NCI-H510A treated with DMSO at 0.1 percent for 48 hours (cell line): ENCODE measurements at regions not wholly inside any gene's neighbourhood (a gene's known extent, or its start where the extent isn't known, plus 50 kb on each side); places are given as distances from the start of the nearest gene placed in this dataset.
"Not testable (repeated sequence)": the region's sequence is repeated elsewhere in the genome, so short reads cannot be mapped to it uniquely, and the experiment has no call there.

Experiments used
- DNase-seq: peaks from one replicate; lab custom pipeline; 2025; lab: John Stamatoyannopoulos, UW

- no peak for DNase-seq
These were observed 135.9 kb upstream of the SERPINE2 start for GRCh38 chr2:224174990-224175389.

DNA sequence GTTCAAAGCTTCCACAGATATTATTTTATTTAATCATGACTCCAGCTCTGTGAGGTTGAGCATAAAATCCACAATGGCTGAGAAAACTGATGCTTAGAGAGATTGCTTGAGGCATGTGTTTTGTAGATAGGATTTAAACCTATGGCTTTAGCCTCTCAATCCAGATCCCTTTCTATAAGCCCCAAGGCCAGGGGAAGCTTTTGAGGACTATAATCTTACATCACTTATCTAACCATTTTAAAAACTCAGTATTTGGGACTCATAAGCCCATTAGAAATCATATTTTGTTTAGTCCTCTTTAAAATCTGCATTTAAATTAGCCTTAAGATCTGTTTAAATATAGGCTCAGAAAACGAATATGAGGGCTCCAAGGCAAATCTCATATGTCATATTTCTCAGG, 135.4 kb upstream of the SERPINE2 start:
- no peak for DNase-seq

DNA sequence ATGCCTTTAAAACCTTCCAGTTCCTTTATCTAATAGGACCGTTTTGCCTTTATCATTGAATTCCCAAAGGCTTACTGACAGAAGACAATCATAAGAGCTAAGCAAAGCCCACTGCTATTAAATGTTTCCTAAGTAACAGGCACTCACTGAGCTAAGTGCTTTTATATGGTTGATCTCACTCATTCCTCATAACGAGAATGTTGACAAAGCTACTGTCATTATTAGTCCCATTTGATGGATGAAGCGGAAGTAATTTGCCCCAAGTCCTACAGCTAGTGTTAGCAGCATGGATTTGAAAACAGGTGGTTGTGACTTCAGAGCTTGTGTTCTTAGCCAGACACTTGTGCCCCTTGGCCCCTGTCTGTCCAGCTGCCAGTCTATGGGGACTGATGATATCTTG, 134.8 kb upstream of the SERPINE2 start:
- peak; percentile 9 for DNase-seq

GRCh38 chr2:224173210-224173609, 134.1 kb upstream of the SERPINE2 start:
- DNase-seq = no peak

DNA sequence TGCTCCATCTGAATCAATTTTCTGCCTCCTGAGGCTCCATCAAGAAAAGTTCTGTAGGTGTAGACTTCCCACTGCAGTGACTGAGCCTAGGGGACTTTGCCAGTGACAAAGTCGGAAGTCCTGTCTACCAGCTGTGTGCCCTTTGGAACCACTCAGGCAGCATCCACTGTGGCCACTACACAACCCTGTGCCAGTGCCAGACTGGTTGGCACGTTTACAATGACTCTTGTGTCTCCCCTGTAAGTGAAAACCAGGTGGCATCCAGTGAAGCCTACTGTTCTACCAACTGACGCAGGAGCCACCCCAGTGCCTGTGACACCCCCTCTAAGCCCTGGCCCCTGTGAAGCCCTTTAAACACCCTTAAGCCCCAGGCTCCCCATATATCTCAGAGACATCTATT, 132.1 kb upstream of the SERPINE2 start:
- DNase-seq = no peak

DNA sequence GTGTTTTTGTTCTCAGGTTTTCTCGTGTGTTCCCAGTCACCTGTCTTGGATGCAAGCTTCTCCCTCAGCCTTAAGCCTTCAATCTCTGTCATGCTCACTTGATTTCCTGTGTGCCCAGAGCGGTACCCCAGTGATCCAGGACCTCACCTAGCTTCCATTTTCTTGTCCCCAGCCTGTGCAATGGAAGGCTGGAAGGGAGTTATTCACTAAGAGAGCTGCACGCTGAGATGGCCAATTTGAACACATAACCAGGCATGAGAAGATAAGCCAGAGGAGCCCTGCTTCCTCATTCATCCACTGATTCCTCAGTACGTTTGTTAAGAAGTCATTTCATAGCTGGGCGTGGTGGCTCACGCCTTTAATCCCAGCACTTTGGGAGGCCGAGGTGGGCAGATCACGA, 130.8 kb upstream of the SERPINE2 start:
- DNase-seq = no peak

- DNase-seq = not testable (repeated sequence)
These were observed 128.7 kb upstream of the SERPINE2 start for GRCh38 chr2:224167781-224168180.

- DNase-seq = no peak
These were observed 127.6 kb upstream of the SERPINE2 start for GRCh38 chr2:224166654-224167053.

- no peak for DNase-seq
These were observed 126.8 kb upstream of the SERPINE2 start for GRCh38 chr2:224165901-224166319.

DNA sequence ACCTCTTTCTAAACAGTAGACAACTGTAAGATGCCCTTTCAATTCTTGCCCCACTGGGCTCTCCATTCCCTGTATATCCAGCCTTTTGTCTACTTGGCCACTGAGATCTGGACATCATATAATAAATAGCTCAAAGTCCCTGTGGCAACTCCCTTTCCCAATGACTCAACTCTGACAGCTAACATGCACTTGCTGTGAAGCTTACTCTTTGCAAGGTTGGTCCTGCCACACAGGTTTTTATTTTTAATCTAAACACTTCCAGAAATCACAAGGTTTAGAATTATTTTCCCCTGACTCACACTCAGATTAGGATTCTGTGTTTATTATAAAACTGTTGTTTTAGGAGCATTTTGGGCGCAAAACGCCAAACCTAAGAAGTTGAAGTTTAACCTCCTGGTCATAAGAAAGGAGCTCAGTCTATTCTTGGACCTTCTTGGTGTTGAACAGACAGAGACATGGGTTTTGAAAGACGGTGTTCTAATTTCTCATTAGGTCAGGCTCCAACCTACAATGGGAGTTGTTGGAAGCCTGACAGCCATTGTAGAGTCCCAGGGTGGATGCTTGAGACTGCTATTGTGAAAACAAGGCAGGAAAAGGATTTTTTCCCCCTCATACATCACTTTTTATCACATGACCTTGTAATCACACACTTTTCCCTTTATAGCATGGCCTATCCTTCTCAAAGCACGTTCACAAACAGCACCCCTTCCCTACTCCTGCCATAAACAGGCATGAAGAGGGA, 124.7 kb upstream of the SERPINE2 start:
- no peak for DNase-seq

GRCh38 chr2:224162122-224162521, 123.0 kb upstream of the SERPINE2 start:
- DNase-seq = no peak

GRCh38 chr2:224161712-224162111, 122.6 kb upstream of the SERPINE2 start:
- DNase-seq = no peak

DNA sequence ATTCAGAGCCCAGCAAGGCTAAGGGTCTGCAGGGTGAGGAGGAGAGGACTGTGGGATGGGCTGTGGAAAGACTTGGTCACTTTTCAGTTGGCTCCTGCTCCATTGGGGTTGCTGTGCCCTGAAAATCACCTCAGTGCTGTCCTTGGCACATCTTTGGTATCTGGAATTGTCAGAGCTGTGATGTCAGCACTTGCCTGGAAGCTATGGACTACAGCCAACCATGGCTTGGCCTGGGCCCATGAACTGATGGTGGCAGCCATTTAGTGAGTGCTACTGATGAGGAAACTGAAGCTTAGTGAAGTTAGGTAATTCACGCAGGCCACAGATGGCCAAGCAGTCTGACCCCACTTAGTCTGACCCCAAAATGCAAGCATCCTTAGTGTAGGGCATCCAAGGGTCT, 121.8 kb upstream of the SERPINE2 start:
- no peak for DNase-seq

GRCh38 chr2:224159345-224159928, 120.4 kb upstream of the SERPINE2 start:
- DNase-seq = no peak

DNA sequence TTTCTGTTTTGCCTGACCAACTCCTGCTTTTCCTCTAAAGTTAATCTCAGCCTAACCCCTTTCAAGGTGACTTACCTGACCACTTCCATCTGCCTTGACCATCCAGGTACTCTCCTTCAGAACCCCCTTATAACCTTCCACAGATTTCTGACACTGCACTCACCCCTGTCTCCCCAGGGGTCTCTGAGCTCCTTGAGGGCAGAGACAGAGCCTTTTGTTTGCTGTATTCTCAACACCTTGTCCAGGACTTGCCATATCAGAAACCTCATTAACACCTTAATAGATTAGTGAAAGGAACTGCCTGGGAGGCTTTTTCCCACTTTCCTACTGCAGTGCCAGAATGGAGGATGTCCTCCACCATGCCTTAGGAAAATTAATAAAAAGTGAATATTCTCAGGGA, 119.7 kb upstream of the SERPINE2 start:
- DNase-seq = no peak

DNA sequence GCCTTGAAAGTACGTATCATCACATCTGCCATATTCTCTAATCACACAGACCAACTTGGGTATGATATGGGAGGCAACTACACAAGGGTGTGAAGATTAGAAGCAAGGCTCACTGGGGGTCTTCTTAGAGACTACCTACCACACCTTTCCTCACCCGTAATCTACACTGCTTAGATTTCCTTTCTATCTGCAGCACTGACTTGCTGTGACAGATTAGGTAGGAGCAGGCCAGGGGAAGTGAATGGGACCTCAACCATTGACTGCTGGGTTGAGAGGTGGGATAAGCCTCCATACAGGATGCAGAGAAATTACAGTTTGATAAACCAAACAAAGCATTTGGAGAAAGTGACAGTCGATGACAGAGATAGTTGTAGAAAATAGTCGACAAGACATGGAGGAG, 119.0 kb upstream of the SERPINE2 start:
- no peak for DNase-seq

DNA sequence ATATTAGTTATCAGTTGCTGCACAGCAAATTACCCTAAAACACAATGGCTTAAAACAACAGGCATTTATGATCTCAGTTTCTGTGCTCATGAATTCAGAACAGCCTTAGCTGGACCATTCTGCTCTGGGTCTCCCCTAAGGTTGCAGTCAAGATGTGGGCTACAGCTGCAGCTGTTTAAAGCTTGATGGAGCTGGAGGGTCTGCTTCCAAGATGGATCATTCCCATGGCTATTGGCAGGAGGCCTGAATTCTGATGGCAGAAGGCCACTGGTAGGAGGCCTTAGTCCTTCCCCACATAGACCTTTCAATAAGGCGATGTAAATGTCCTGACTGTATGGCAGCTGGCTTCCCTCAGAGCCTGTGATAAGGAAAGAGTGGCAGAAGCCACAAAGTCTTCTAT, 118.6 kb upstream of the SERPINE2 start:
- DNase-seq = no peak

- DNase-seq = no peak
These were observed 117.3 kb upstream of the SERPINE2 start for GRCh38 chr2:224156436-224156835.

- DNase-seq = no peak
These were observed 116.8 kb upstream of the SERPINE2 start for GRCh38 chr2:224155896-224156295.

DNA sequence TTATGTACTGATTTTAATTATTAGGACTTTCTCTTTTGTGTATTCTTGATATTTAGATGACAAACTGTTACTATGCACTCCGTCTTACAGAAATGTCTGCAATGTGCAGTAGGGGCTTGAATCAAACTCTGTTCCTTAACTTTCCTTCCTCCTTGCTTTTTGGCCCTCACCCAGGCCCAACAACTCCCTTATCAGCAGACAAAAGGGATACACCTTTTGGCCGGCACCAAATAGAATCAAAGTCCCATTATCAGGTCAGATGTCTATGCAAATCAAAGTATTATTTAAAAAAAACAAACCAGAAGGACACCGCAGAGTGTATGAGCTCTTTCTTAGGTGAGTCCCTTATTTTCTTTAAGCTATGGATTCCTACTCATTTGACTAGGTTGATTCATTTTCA, 116.3 kb upstream of the SERPINE2 start:
- DNase-seq = no peak

DNA sequence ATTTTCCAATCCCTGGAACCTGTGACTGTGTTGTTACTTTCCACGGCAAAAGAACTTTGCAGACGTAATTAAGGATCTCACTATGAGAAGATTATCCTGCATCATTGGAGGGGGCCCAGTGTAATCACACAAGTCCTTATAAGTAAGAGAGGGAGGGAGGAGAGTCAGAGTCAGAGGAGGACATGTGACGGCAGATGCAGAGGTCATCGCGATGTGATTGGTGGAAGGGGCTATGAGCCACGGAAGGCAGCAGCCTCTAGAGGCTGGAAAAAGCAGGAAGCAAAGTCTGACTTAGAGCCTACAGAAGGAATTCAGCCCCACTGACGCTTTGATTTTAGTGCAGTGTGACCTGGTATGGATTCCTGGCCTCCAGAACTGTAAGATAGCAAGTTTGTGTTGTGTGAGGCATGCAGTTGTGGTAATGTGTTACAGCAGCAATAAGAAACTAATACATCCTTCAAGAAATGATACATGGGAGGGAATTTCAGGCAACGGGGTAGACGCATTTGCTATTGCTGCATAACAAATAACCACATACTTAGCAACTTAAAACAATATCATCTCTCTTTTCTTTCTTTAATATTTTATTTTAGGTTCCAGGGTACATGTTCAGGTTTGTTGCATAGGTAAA, 112.7 kb upstream of the SERPINE2 start:
- no peak for DNase-seq

- DNase-seq = no peak
These were observed 112.1 kb upstream of the SERPINE2 start for GRCh38 chr2:224151161-224151560.

DNA sequence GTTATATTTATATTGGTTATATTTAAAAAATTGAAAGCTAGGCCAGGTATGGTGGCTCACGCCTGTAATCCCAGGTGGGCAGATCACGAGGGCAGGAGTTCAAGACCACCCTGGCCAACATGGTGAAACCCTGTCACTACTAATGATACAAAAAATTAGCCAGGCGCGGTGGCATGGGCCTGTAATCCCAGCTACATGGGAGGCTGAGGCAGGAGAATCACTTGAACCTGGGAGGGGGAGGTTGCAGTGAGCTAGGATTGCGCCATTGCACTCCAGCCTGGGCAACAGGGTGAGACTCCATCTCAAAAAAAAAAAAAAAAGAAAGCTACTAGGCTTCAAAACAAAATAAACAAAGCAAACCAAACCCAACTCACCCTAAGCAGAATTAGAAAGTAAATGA, 109.0 kb upstream of the SERPINE2 start:
- not testable (repeated sequence) for DNase-seq

DNA sequence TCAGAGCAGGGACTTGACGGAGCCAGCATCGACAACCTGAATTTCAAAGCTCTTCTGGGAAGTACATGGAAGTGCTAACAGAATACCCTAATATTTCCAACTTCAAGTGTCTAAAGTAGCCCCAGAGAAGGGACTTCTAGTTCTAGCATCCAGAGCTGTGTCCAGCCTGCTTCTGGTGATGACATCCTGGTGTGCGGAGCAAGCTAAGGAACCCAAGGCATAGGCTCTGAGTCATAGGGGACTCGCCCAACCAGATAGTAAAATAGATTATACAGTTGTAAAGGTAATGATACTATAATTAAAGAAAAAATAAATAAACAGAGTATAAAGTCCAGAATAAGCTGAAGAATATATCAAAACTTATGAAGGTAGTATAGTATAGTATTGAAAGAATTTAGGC, 108.1 kb upstream of the SERPINE2 start:
- no peak for DNase-seq
